ENCODE measurements at regions not wholly inside any gene's neighbourhood (a gene's known extent, or its start where the extent isn't known, plus 50 kb on each side); places are given as distances from the start of the nearest gene placed in this dataset.

- DNase-seq: no peak
These were observed 311.1 kb downstream of the TMEM121 start for GRCh38 chr14:105837349-105838063.

GRCh38 chr14:105838107-105838506, 311.7 kb downstream of the TMEM121 start:
- no peak for DNase-seq

- DNase-seq: no peak
These were observed 312.4 kb downstream of the TMEM121 start for GRCh38 chr14:105838591-105839424.

- no peak for DNase-seq
These were observed 313.3 kb downstream of the TMEM121 start for GRCh38 chr14:105839425-105840265.

- DNase-seq: no peak
These were observed 314.1 kb downstream of the TMEM121 start for GRCh38 chr14:105840266-105841021.

GRCh38 chr14:105841022-105842009, 314.9 kb downstream of the TMEM121 start:
- peak; percentile 59 for DNase-seq

- no peak for DNase-seq
These were observed 315.7 kb downstream of the TMEM121 start for GRCh38 chr14:105842105-105842504.

- no peak for DNase-seq
These were observed 317.2 kb downstream of the TMEM121 start for GRCh38 chr14:105843444-105844046.

- no peak for DNase-seq
These were observed 317.8 kb downstream of the TMEM121 start for GRCh38 chr14:105844047-105844630.

GRCh38 chr14:105844810-105845724, 318.7 kb downstream of the TMEM121 start:
- DNase-seq: peak; percentile 60

GRCh38 chr14:105845725-105846309, 319.4 kb downstream of the TMEM121 start:
- no peak for DNase-seq

GRCh38 chr14:105846312-105846711, 319.9 kb downstream of the TMEM121 start:
- DNase-seq: no peak

GRCh38 chr14:105847400-105847799, 321.0 kb downstream of the TMEM121 start:
- no peak for DNase-seq

GRCh38 chr14:105848570-105848969, 322.2 kb downstream of the TMEM121 start:
- no peak for DNase-seq

GRCh38 chr14:105849933-105850626, 323.7 kb downstream of the TMEM121 start:
- no peak for DNase-seq

- no peak for DNase-seq
These were observed 324.6 kb downstream of the TMEM121 start for GRCh38 chr14:105850853-105851581.

- DNase-seq: no peak
These were observed 325.5 kb downstream of the TMEM121 start for GRCh38 chr14:105851716-105852377.

Measured in activated effector memory CD4-positive, alpha-beta T cell treated with anti-CD3 and anti-CD28 coated beads, Interleukin-2, amount 50 U/mL, for 16 hours (primary cell).